Stimulated activated CD4-positive, alpha-beta T cell treated with anti-CD3 and anti-CD28 coated beads, TNF-alpha, amount 100 ng/mL, for 24 hours (primary cell): ENCODE measurements at regions not wholly inside any gene's neighbourhood (a gene's known extent, or its start where the extent isn't known, plus 50 kb on each side); places are given as distances from the start of the nearest gene placed in this dataset.
"Not testable (repeated sequence)": the region's sequence is repeated elsewhere in the genome, so short reads cannot be mapped to it uniquely, and the experiment has no call there.

Source experiments
- DNase-seq, 3 experiments: peaks; one replicate each; pipeline ENCODE4 v3.0.0-alpha.2; 2020; ENCODE audit warnings: low read depth in 3 of 3

GRCh38 chr1:189970331-189971230 lies 507.1 kb downstream of the BRINP3 start:
- DNase-seq: no peak

GRCh38 chr1:189971656-189972055 lies 506.0 kb downstream of the BRINP3 start:
- no peak for DNase-seq

- DNase-seq: no peak
Observed at GRCh38 chr1:189977184-189977583, 500.5 kb downstream of the BRINP3 start.

- DNase-seq: no peak
Observed at GRCh38 chr1:189983166-189983890, 494.3 kb downstream of the BRINP3 start.

GRCh38 chr1:189986516-189986915 lies 491.1 kb downstream of the BRINP3 start:
- DNase-seq: no peak

- no peak for DNase-seq
Observed at GRCh38 chr1:189987509-189987908, 490.2 kb downstream of the BRINP3 start.

- no peak for DNase-seq
Observed at GRCh38 chr1:189992856-189993255, 484.8 kb downstream of the BRINP3 start.

- DNase-seq: no peak
Observed at GRCh38 chr1:190000365-190000872, 477.2 kb downstream of the BRINP3 start.

GRCh38 chr1:190001187-190001586 lies 476.5 kb downstream of the BRINP3 start:
- DNase-seq: no peak

- DNase-seq: no peak
Observed at GRCh38 chr1:190003376-190003775, 474.3 kb downstream of the BRINP3 start.

- no peak for DNase-seq
Observed at GRCh38 chr1:190011585-190011984, 466.1 kb downstream of the BRINP3 start.

GRCh38 chr1:190019151-190019550 lies 458.5 kb downstream of the BRINP3 start:
- DNase-seq: not testable (repeated sequence)

GRCh38 chr1:190019717-190020116 lies 457.9 kb downstream of the BRINP3 start:
- DNase-seq: no peak

- no peak for DNase-seq
Observed at GRCh38 chr1:190022709-190023108, 455.0 kb downstream of the BRINP3 start.

- no peak for DNase-seq
Observed at GRCh38 chr1:190029441-190029840, 448.2 kb downstream of the BRINP3 start.

- no peak for DNase-seq
Observed at GRCh38 chr1:190043655-190044054, 434.0 kb downstream of the BRINP3 start.

GRCh38 chr1:190046231-190046630 lies 431.4 kb downstream of the BRINP3 start:
- no peak for DNase-seq
